ENCODE measurements at regions not wholly inside any gene's neighbourhood (a gene's known extent, or its start where the extent isn't known, plus 50 kb on each side); places are given as distances from the start of the nearest gene placed in this dataset.
"Not testable (repeated sequence)": the region's sequence is repeated elsewhere in the genome, so short reads cannot be mapped to it uniquely, and the experiment has no call there.

GRCh38 chr2:6139916-6140315, 447.7 kb downstream of the SOX11 start:
- peaks cover 1% of the 10 kb centered on the region for H3K9me3 Mint-ChIP-seq (ENCODE audit: unreplicated experiment)
- H3K27ac Mint-ChIP-seq (ENCODE audit: unreplicated experiment) = no peak overlapping the region
- peaks cover 13% of the 10 kb centered on the region for H3K36me3 Mint-ChIP-seq (ENCODE audit: unreplicated experiment)
- TF ChIP-seq CTCF (IDR thresholded peaks at IDR 0.05; ENCODE audit: partially characterized antibody, unreplicated experiment) = no peak
- H3K27me3 Mint-ChIP-seq (ENCODE audit: unreplicated experiment) = no peaks in the 10 kb centered on the region
- no peaks in the 10 kb centered on the region for H3K4me1 Mint-ChIP-seq (ENCODE audit: low read depth, unreplicated experiment)
- no peak overlapping the region for H3K4me3 Mint-ChIP-seq (ENCODE audit: unreplicated experiment)
- no peak for DNase-seq

- Mint-ChIP-seq H3K4me1 (ENCODE audit: low read depth, unreplicated experiment) (no peaks in the 10 kb centered on the region), H3K27ac (ENCODE audit: unreplicated experiment) (no peak overlapping the region), H3K9me3 (ENCODE audit: unreplicated experiment) (peaks cover 1% of the 10 kb centered on the region), H3K36me3 (ENCODE audit: unreplicated experiment) (peaks cover 13% of the 10 kb centered on the region), H3K4me3 (ENCODE audit: unreplicated experiment) (no peak overlapping the region), H3K27me3 (ENCODE audit: unreplicated experiment) (no peaks in the 10 kb centered on the region)
- no peak for DNase-seq
- TF ChIP-seq CTCF (IDR thresholded peaks at IDR 0.05; ENCODE audit: partially characterized antibody, unreplicated experiment) = no peak
Measured at GRCh38 chr2:6140509-6140908, 448.3 kb downstream of the SOX11 start.

- Mint-ChIP-seq H3K4me3 (ENCODE audit: unreplicated experiment) (no peak overlapping the region), H3K36me3 (ENCODE audit: unreplicated experiment) (peaks cover 13% of the 10 kb centered on the region), H3K27me3 (ENCODE audit: unreplicated experiment) (no peaks in the 10 kb centered on the region), H3K4me1 (ENCODE audit: low read depth, unreplicated experiment) (no peaks in the 10 kb centered on the region), H3K9me3 (ENCODE audit: unreplicated experiment) (peaks cover 1% of the 10 kb centered on the region), H3K27ac (ENCODE audit: unreplicated experiment) (no peak overlapping the region)
- no peak for TF ChIP-seq CTCF (IDR thresholded peaks at IDR 0.05; ENCODE audit: partially characterized antibody, unreplicated experiment)
- DNase-seq = no peak
Measured at GRCh38 chr2:6143812-6144211, 451.6 kb downstream of the SOX11 start.

- H3K9me3 Mint-ChIP-seq (ENCODE audit: unreplicated experiment); H3K4me3 Mint-ChIP-seq (ENCODE audit: unreplicated experiment); DNase-seq; H3K27ac Mint-ChIP-seq (ENCODE audit: unreplicated experiment); H3K4me1 Mint-ChIP-seq (ENCODE audit: low read depth, unreplicated experiment); H3K27me3 Mint-ChIP-seq (ENCODE audit: unreplicated experiment); H3K36me3 Mint-ChIP-seq (ENCODE audit: unreplicated experiment): not testable (repeated sequence)
Measured at GRCh38 chr2:6147215-6147614, 455.0 kb downstream of the SOX11 start.

- no peaks in the 10 kb centered on the region for H3K27me3 Mint-ChIP-seq (ENCODE audit: unreplicated experiment)
Measured at GRCh38 chr2:6148882-6149281, 456.7 kb downstream of the SOX11 start.

More at GRCh38 chr2:6148882-6149281, 456.7 kb downstream of the SOX11 start:
- Mint-ChIP-seq H3K4me3 (ENCODE audit: unreplicated experiment) (no peak overlapping the region), H3K4me1 (ENCODE audit: low read depth, unreplicated experiment) (no peaks in the 10 kb centered on the region), H3K27ac (ENCODE audit: unreplicated experiment) (no peak overlapping the region), H3K9me3 (ENCODE audit: unreplicated experiment) (no peaks in the 10 kb centered on the region), H3K36me3 (ENCODE audit: unreplicated experiment) (no peaks in the 10 kb centered on the region)
- DNase-seq = no peak
- TF ChIP-seq CTCF (IDR thresholded peaks at IDR 0.05; ENCODE audit: partially characterized antibody, unreplicated experiment) = no peak

Data from glutamatergic neuron (in vitro differentiated cells).